GM18517 (cell line): ENCODE measurements at regions not wholly inside any gene's neighbourhood (a gene's known extent, or its start where the extent isn't known, plus 50 kb on each side); places are given as distances from the start of the nearest gene placed in this dataset.
A peak's percentile ranks its signal among the peaks of the same experiment; 100 is the strongest.

ENCODE experiments used
- ATAC-seq: cut with Tn5 transposase; IDR thresholded peaks from one replicate; pipeline ENCODE4 v1.9.1; 2021; ENCODE audit warnings: mild to moderate bottlenecking, moderate library complexity; ENCODE audit not compliant: unreplicated experiment

- ATAC-seq = no peak
These were observed 126.6 kb upstream of the CREB1 start for GRCh38 chr2:207403141-207403540.

GRCh38 chr2:207403950-207404349 lies 125.8 kb upstream of the CREB1 start:
- no peak for ATAC-seq

DNA sequence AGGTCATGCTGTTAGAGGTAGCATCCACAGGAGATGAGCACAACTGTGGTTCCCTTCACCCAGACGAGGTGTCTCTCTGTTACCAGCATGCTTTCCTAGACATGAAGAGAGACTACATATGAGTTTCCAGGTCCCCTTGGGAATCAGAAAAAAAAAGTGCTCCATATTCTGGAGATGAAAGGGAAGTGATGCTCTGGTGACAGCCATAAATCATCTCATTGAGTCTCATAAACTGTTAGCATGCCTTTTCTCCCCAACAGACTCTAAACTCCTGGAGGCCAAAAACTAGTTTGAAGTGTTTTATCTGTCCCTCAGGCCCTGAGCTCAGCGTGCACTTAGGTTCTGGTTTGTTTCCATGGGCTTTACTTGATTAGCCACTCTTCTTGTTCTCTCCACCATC lies 124.6 kb upstream of the CREB1 start:
- ATAC-seq = no peak

DNA sequence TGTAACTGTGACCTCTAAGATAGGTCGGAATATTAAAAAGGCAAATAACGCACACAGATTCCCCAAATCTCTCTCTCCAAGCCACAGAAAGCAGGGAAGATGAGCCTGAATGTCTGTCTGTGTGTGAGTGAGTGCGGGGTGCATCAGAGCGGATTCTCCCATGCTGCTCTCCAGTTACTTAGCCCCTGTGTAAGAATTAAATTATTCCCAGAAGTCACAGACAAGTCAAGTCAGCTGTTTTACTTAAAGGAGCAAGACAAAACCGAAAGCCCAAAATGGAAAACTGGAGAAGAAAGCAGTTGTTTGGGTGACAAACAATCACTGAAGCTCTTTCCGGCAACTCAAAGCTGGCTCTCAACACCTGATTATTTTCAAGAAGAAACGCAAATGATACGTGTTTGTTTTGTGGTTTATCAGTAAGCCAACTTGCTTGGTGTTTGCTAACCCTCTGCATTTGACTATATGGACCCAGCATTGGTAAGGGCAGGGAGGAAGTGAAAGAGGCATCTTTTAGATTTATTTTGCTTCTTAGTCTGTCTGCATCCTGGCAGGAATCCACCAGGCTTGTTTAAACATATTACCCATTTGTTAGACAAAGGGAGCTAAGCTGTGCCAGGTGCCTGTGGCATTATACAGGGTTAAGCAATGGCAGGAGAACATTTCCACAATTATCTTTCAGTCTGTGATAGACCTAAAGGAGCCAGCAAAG lies 121.5 kb upstream of the CREB1 start:
- peak; percentile 91 for ATAC-seq

- no peak for ATAC-seq
These were observed 120.2 kb upstream of the CREB1 start for GRCh38 chr2:207409517-207409916.

DNA sequence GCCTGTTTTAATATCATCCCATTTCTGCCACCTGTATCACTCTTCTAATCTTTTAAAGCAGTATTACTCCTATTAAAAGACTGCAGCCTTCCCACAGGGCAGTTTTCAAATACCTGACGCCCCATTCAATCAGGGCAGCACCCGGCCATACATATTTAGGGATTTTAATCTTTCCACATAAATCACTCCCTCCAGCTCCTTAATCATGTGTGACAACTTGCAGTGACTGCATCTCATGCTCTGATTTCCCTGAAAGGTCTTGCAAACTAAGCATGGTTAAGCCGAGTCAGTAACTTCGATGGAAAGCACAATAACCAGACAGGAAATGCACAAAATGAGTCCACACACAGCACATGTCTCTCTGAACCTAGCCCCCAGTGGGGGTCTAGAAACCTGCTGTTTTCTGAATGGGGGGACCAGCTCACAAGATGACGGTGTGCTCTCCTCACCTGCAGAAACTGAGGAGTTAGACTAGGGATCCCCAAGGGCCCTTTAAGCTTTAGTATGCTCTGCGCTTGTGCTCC lies 116.9 kb upstream of the CREB1 start:
- ATAC-seq = no peak

GRCh38 chr2:207413376-207413907 lies 116.3 kb upstream of the CREB1 start:
- ATAC-seq = no peak

- ATAC-seq = no peak
These were observed 113.7 kb upstream of the CREB1 start for GRCh38 chr2:207416111-207416510.

GRCh38 chr2:207416900-207417299 lies 112.9 kb upstream of the CREB1 start:
- ATAC-seq = no peak

DNA sequence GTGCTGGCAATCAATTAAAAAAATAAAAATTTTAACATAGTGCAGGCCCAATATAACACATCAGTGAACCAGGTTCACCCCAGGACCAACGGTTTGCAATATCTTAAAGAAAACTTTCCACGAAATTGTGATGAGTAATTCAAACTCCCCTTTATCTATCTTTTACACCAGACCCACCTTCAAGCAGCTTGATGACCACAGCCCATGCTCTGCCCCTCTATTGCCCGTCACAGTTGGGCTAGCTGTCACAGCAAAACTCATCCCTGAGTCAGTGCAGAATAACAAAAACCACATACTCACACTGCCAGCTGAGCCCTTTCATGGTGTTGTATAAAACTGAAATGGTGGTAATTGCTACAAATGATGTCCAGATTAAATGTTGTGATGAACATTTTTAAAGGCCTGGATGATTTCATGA lies 112.5 kb upstream of the CREB1 start:
- no peak for ATAC-seq

- no peak for ATAC-seq
These were observed 111.3 kb upstream of the CREB1 start for GRCh38 chr2:207418419-207418818.

DNA sequence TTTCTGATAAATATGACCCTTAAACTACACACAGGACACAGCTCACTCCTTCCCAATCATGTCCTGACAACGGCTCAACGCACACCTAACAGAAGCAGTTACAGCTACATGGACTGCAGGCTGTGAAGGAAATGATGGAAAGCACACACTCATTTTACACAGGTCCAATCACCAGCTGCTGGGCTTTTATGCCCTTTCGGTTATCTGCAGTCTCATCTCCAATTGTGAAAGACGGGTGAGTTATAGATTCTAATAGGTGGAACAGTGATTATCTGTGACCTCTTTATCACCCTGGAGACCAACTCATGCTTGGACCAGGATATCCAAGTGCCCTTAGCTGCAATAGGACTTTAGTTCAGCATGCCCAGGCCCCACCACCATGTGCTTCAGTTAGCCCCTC lies 110.4 kb upstream of the CREB1 start:
- no peak for ATAC-seq

GRCh38 chr2:207421671-207422070 lies 108.1 kb upstream of the CREB1 start:
- ATAC-seq = no peak

DNA sequence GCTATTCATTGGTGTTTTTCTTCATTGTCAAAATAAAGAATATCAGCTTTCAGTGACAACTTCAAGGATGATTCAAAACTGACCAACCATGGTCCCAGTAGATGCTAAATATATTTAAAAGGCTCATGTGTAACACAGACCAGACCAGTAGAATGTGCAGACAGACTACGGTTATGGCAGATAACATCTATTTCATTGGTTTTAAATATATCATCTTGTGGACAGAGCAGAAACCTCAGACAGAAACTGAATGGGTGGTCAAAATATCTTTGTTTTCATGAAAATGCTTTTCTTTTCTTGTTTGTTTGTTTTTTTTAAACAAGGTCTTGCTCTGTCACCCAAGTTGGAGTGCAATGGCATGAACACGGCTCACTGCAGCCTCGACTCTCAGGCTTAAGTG lies 107.4 kb upstream of the CREB1 start:
- ATAC-seq = no peak

DNA sequence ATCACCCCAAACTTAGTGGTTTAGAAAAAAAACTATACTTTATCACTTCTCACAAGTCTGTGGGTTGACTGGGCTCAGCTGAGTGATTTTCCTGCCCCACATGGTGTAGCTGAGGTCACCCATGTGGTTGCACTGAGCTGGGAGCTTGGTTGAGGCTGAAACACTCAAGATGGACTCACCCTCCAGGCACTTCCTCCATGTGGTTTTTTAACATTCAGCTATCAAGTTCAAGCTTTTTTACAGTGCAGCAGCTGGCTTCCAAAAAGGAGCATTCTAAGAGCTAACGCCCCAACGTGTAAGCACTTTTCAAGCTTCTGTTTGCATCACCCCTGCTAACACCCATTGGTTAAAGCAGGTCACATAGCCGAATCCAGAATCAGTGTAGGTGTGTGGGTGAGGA lies 105.9 kb upstream of the CREB1 start:
- ATAC-seq = peak; percentile 88

DNA sequence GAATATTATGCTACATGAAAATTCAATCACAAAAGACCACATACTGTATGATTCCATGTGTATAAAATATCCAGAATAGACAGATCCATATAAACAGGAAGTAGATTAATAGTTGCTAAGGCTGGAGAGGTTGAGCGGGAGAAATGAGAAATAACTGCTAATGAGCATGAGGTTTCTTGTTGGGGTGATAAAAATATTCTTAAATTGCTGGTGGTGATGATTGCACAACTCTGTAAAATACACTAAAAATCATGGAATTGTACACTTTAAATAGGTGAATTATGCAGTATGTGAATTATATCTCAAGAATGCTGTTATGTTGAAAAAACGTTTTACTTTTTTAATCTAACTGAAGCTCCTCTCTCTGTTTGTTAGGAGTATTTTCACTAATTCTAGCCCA lies 101.8 kb upstream of the CREB1 start:
- no peak for ATAC-seq

- no peak for ATAC-seq
These were observed 101.2 kb upstream of the CREB1 start for GRCh38 chr2:207428573-207428972.

DNA sequence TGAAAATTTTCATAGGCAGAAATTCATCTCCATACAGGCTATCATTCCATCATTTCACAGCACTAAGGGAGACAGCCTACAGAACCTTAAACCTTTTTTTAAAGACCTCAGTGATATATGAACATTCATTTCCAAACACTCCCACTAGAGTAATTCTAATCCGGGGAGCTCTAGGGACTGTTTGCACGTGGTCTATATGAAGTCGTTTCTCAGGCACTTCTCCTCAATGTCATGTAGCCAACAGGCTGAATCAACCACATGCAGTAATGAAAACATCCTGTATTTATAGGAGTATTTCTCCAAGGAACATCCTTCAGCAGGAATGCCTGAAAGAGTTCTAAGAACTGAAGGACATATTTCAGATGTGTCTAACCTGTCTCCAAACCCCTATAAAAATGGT lies 97.3 kb upstream of the CREB1 start:
- ATAC-seq = no peak

DNA sequence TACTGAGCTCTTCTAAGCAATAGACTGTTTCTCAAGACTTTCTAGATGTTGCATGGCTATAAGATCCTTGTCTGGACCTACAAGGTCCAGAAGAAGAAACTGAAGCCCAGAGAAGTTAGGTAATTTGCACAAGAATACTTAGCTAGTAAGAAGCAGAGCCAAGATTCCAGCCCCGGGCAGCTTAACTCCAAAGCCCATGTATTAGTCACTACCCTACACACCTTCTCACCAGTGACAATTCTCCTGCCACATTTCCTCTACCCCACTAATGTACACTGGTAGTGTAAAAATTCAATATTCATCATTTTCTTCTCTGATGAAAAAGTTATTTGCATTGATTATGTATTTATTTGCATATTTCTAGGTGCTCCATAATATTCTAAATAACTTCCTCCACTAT lies 95.5 kb upstream of the CREB1 start:
- ATAC-seq = no peak

GRCh38 chr2:207434899-207435465 lies 94.8 kb upstream of the CREB1 start:
- ATAC-seq = no peak

- no peak for ATAC-seq
These were observed 92.6 kb upstream of the CREB1 start for GRCh38 chr2:207437136-207437523.

DNA sequence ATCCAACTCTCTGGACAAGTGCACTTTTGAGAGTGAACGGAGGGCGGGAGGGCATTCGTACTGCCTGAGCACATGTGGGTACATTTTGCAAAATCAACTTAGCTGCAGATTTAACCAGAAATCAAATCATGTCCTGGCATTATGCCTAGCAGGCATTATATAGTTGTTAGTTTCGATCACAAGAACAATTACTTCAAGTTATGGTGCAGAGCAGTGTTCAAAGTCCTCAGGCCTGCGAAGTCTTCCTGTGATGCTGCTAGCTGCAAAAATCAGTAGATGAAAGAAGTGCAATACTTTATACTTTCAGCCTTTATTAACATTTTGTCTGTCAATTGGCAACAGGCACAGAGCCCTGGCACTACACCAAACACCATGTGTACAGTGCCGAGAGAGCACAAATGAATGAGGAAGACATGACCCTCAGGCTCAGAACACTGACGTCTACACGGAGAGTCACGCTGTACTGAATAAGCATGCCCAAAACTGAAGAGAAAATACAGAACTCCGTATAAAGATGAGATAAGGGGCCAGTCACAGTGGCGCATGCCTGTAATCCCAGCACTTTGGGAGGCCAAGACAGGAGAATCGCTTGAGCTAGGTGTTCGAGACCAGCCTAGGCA lies 92.1 kb upstream of the CREB1 start:
- no peak for ATAC-seq
